Fibroblast of lung (primary cell): ENCODE measurements at regions not wholly inside any gene's neighbourhood (a gene's known extent, or its start where the extent isn't known, plus 50 kb on each side); places are given as distances from the start of the nearest gene placed in this dataset.

ENCODE experiments used
- EZH2 ChIP-seq: IDR thresholded peaks from 2 replicates; pipeline ENCODE4 v1.5.1; 2012; ENCODE audit warnings: low read length, control low read depth, mild to moderate bottlenecking; ENCODE audit errors: missing control alignments
- TF ChIP-seq, protein P1 (sequence below), 2 donors: IDR thresholded peaks in 1 of 2; conservative IDR thresholded peaks in 1 of 2; 1 replicate in 1 of 2; 2 replicates in 1 of 2; pipeline ENCODE4 v1.5.1; 2011 to 2012; ENCODE audit warnings: low read length in 2 of 2, control low read depth in 1 of 2, inconsistent platforms in 1 of 2, low read depth in 1 of 2, mild to moderate bottlenecking in 1 of 2

DNA sequence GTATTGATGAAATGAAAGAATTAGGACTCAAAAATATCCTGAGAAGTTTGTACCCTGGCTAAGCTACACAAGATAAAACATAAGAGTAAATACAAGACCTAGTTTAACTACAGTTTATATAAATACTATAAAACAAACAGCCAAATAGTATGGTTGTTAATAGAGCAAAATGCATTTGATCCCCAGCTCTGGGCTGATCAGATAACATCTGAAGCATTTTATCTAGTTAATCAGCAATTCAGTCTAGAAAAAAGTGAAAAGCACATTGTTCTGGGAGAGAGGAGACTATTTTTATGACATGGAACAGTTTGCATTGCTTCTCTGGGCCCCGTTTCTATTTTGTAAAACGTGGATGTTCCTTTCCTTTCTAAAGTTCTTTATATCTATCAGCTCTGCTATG lies 139.6 kb upstream of the RORB start:
- TF ChIP-seq, protein P1, sequence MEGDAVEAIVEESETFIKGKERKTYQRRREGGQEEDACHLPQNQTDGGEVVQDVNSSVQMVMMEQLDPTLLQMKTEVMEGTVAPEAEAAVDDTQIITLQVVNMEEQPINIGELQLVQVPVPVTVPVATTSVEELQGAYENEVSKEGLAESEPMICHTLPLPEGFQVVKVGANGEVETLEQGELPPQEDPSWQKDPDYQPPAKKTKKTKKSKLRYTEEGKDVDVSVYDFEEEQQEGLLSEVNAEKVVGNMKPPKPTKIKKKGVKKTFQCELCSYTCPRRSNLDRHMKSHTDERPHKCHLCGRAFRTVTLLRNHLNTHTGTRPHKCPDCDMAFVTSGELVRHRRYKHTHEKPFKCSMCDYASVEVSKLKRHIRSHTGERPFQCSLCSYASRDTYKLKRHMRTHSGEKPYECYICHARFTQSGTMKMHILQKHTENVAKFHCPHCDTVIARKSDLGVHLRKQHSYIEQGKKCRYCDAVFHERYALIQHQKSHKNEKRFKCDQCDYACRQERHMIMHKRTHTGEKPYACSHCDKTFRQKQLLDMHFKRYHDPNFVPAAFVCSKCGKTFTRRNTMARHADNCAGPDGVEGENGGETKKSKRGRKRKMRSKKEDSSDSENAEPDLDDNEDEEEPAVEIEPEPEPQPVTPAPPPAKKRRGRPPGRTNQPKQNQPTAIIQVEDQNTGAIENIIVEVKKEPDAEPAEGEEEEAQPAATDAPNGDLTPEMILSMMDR (conservative IDR thresholded peaks at IDR 0.05 in 1 of 2, IDR thresholded peaks at IDR 0.05 in 1 of 2; ENCODE audit: low read depth in 1 of 2, low read length in 2 of 2), result no peak
- no peak for TF ChIP-seq EZH2
